ENCODE measurements at regions not wholly inside any gene's neighbourhood (a gene's known extent, or its start where the extent isn't known, plus 50 kb on each side); places are given as distances from the start of the nearest gene placed in this dataset.

GRCh38 chr1:36533897-36534296 lies 51.2 kb upstream of the CSF3R start:
- DNase-seq (ENCODE audit: low read depth), result no peak
- no peak for TF ChIP-seq CTCF (IDR thresholded peaks at IDR 0.05; ENCODE audit: low read length, missing control alignments)
- H3K4me3 ChIP-seq (replicated peaks; ENCODE audit: low read depth, low read length), result no peak overlapping the region

GRCh38 chr1:36532810-36533401 lies 50.2 kb upstream of the CSF3R start:
- H3K4me3 ChIP-seq (replicated peaks; ENCODE audit: low read depth, low read length), result no peak overlapping the region
- TF ChIP-seq CTCF (IDR thresholded peaks at IDR 0.05; ENCODE audit: low read length, missing control alignments), result no peak
- DNase-seq (ENCODE audit: low read depth), result no peak

Measured in fibroblast of pulmonary artery (primary cell).